NCI-H446 (cell line): ENCODE measurements at regions not wholly inside any gene's neighbourhood (a gene's known extent, or its start where the extent isn't known, plus 50 kb on each side); places are given as distances from the start of the nearest gene placed in this dataset.

Source experiments
- DNase-seq, 2 experiments: peaks; one replicate each; lab custom pipeline; 2025; lab: John Stamatoyannopoulos, UW

DNA sequence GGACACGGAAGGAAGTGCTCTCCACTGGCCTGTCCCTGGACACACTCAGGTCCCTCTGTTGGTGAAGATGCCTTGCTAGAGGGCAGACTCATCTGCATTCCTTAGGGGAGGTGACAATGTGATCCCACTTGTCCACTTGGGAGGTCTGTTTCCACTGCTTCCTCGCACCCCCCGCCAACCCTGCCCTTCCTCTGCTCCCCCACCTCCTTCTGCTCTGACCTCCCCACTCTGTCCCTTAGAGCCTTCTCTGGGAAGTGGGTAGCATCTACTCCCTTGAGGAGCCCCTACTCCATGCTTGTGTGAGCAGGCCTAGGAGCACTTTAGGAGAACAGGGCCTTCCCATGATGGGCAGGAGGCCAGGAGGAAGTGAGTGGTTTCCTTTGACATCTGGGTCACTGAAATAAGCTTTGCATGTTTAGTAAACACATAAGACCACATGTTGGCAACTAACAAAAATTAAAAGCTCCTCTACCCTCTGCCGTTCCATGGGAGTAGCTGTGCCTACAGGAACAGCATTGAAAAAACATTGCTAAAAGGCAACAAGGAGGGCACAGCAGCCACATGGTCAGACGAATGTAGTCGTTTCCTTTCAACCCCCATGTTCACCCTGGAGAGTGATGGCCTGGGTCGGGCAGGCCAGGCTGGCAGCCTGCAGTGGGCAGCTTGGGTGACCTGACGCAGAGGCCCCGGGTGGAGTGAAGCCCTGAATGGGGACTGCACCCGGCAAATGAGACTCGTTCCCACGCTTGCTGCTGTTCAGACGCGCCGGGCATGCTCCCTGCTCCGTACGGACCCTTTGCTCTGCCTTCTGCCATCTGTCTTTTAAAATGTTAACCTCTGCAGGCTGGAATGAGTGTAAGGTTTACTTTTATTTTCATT lies 634.0 kb downstream of the IRX1 start:
- no peak for DNase-seq

DNA sequence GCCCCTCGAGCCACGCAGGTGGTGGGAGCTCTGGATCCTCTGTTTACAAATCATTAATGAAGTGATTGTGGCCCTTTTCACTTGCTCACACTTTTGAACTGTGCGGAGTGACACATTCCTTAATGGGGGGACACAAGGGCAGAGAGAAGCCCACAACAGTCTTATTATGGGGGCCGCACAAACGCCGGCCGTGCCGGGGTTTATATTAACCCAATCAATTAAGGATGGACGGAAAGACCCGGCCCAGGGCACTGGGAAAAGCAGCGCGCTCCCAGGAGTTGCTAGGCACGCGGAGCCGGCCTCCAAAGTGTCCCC lies 634.8 kb downstream of the IRX1 start:
- DNase-seq = no peak

DNA sequence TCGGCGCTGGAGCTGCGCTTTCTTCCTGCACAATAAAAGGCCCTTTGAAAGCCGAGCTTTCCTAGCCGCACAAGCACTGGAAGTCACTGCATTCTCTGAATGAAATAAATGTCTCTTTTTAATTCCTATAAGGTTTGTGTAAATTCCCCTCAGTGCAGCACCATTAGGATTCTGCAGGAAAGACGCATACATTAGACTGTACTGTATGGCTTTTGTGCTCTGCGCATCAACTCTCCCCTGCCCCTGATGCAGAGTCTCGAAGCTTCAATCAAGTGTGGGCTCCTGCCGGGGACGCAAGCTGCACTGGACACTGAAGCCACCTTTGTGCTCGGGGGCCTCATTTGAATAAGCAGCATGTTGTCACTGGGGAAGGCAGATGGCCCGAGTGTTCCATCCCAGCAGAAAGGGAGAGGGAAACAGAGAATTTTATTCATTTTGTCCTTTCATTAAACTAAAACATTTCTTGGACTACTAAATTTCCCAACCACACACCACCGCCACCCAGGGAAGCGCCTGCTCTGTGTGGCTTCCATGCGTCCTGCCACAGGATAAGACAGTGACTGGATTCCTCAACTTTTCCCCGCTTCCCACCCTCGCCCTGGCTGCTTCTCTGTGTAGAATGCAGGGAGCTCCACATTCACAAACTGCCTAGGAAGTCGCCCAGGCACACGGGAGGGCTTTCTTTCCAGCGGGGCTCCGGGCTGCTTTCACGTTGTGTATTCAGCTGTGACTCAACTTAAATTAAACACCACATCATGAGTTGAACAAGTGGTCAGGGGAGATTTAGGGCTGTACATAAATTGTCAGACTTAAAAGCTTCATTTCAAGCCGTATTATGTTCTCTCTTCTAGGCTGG lies 635.4 kb downstream of the IRX1 start:
- DNase-seq = no peak

DNA sequence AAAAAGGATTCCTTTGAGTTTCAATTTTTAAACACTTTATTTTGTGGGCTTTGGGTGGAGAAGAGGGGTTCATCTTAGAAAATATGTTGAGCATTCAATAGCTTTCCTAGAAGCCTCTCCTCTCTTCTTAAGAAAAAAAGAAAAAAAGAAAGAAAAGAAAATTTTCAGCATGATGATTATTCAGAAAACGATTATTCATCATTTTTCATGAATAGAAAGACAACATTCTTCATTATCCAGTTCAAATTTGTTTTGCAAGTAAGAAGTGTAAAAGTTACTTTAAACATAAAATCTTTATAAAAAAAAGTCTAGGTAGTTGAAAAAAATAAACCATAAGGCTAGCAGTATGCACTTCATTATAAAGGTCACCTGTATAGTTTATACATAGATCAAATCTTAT lies 636.5 kb downstream of the IRX1 start:
- DNase-seq = no peak

GRCh38 chr5:4233671-4234070 lies 638.0 kb downstream of the IRX1 start:
- no peak for DNase-seq

DNA sequence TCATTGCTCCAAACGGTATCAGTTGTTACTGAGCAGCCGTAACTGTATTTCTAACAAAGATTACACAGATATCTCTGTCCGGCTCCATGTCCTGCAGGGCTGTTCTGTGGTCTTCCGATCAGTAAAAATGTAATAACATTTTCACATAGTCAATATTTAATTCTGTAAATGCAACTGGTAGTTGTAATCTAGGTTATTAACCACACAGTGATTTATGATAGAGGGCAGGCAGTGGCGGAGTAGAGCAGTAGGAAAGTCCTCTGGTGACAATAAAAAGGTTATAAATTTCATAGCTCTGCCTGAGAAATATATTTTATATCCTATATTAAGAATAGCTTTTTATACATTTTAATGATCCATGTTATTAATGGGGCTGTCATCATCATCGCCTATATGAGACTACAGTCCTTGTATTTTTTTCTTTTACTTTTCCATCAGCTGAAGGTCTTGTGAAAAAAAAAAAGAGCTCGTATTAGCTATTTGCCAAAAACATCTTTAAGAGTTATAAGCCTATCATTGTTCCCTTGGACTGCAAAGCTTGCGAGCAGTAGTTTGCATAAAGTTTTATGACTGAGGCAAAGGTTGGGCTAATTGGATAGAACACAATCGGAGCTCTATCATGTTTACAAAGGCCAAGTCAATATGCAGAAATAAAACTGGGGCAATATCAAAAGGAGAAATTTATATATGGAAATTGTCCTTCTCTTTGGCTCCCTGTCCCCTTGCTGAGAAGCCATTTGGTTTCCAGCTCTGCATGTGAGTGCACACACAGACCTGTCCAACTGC lies 648.0 kb downstream of the IRX1 start:
- no peak for DNase-seq

DNA sequence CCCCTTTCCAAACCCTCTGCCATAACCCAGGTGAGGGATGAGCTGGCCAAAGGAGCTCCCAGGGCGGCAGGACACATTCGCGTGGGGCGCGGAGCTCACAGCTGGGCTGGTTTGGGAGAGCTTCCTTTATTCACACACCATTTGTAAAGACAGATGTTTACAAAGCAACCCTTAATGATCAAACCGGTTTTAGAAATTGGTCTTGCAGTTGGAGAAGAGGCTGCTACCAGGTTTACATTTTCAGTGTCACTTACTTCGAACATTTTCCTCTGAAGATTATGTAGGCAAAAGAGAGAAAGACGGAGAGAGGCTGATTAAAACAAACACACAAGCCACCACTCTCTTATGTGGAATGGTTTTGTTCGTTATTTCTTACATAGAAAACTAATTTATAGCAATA lies 648.7 kb downstream of the IRX1 start:
- no peak for DNase-seq

DNA sequence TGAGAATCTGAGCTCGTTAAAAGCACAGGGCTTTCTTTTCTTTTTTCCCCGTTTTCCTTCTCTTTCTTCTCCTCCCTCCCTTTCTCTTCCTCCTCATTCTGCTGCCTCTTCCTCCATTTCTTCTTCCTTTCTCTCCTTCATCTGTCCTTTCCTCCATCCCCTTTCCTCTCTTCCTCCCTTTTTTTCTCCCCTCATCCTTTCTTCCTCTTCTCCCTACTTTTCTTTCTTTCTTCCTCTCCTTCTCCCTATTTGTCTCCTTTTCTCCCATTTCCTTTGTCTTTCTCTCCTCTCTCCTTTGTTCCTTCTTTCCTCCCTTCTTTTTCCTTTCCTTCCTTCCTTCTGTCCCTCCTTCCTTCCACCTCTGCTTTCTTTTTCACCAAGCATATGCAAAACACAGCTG lies 649.4 kb downstream of the IRX1 start:
- no peak for DNase-seq

GRCh38 chr5:4245511-4245910 lies 649.9 kb downstream of the IRX1 start:
- DNase-seq = no peak

DNA sequence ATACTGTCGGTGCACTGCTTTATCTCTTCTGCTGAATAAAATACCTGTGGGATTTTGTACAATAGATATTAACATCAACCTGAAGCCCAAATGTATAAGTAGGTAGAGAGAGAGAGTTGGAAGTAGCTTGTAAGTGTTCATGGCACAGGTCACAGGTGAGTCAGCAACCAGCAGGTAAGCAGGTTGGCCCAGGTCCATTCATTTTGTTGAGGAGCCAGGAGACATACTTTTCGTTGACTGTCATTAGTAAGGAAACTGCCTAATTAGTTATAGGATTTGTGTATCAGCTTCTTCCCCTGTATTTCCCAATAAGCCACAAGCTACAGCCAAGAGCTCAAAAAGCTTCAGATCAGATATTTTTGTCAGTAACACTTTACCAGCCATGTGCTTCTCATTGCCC lies 650.8 kb downstream of the IRX1 start:
- no peak for DNase-seq

DNA sequence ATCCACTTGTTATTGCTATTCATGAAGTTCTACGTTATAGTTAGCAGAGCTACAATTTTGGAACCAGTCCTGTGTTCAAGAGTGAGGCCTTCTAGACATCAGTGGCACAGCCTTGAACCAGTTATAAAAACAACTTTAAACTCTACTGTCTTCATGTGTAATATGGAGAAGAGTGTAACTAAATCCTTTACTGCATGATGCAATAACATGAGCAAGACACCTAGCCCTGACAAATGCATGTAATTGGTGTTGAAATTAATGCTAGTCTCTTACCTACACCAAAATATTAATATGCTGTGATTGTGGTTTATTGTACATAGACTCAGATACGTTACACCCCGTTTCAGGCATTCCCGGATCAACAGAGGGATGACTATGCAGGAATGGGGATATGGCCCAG lies 654.6 kb downstream of the IRX1 start:
- DNase-seq = no peak

DNA sequence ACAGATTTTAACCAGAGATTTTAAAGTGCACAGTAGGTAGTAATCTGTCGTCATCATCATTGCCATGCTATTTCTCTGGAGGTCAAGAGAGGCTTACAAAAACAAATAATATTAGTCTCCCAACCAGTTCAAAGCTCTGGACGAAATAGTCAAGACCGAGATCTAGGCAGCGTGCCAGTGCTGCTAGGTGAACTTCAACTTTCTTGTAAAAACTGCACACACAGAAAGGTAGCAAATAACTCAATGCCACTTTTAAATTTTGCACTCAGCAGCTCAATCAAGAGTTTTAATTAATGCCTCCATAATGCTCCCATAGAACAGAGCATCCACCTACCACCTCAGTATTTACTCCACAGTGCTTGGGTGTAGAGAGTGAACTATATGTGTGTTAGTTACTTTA lies 656.8 kb downstream of the IRX1 start:
- DNase-seq = no peak

GRCh38 chr5:4254736-4255135 lies 659.1 kb downstream of the IRX1 start:
- DNase-seq = no peak

DNA sequence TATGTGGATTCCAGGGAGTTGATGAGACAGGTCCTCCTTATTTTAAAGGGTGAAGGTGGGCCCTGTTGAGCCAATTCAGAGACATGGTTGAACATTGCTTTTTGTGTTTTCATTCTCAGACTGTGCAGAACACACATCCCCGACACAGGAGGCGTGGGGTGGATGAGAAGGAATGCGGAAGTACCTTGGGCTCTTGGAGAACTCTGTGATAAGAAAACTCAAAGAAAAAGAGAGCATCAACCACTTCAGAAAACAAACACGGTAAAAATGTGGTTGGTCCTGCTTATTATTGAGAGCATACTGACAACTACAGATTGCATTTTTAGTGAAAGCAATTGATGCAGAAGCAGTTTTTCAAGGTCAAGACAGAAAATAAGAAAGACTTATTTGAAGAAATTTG lies 659.8 kb downstream of the IRX1 start:
- no peak for DNase-seq

DNA sequence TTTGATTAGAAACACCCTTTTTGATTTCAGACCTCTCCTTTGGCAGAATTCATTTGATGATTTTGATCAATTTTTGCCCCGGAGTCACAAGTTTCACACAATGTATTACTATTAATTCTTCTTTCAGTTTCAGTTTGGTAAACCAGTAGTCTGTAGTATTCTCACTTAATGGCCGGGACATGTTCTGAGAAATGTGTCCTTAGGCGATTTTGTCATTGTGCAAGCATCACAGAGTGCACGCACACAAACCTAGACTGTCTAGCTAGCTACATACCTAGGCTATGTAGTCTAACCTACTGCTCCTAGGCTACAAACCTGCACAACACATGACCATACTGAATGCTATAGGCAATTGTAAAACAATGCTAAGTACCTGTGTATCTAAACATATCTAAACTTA lies 662.5 kb downstream of the IRX1 start:
- DNase-seq = no peak

- no peak for DNase-seq
Measured at GRCh38 chr5:4271193-4271592, 675.6 kb downstream of the IRX1 start.

DNA sequence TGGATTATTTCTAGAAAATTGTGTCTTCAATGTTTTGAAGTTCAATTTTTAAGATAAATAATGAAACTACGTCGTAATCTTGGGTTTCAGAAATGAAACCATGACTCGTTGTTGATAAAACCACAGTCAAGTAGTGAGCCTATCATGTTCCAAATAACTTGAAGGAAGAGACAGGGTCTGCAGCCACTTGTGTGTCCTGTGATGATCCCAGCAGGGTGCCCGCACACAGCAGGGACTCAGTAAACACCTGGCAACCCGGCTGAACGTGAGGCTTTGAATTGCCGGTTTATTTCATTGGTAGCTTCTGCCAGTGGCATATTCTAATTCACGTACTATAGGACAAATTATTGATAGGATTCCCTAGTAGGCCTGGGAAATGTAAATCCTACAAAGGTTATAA lies 679.6 kb downstream of the IRX1 start:
- no peak for DNase-seq

DNA sequence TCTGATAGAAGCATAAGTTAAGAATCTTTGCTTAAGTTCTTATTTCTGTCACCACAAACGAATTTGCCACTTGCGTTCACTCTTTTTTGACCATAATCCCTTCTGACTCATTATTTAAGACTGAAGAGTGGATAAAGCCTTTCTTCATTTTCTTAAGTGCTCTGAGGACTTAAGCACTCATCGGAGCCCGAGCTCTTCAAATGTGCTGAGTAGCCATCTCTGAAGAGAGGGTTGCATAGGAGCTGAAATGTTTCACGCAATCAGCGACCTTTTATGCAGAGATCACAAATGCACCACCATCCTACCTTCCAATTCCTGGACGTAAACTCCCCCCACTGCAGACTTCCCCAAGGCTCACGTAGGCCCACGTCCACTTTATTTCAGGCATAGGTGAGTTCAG lies 699.2 kb downstream of the IRX1 start:
- no peak for DNase-seq

- DNase-seq = no peak
Measured at GRCh38 chr5:4295663-4296339, 700.2 kb downstream of the IRX1 start.

DNA sequence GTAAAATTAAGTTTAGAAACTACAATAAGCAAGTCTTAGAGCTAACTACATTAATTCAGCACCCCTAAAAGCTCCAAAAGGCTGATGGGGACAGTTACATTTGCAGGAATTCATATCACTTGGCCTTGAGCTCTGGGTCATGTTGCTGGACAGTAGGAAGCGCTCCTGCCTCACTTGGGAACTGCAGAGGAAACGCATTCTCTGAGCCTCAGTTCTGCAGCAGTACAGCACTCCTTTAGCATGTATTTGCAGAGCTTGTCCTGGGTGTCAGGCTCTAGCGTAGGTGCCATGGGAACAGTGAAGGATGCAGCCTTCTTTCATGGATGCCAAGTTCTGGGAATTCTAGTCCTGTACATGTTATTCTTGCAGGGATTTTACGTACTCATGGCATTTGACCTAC lies 710.4 kb downstream of the IRX1 start:
- no peak for DNase-seq

- DNase-seq = no peak
Measured at GRCh38 chr5:4309026-4309425, 713.4 kb downstream of the IRX1 start.

DNA sequence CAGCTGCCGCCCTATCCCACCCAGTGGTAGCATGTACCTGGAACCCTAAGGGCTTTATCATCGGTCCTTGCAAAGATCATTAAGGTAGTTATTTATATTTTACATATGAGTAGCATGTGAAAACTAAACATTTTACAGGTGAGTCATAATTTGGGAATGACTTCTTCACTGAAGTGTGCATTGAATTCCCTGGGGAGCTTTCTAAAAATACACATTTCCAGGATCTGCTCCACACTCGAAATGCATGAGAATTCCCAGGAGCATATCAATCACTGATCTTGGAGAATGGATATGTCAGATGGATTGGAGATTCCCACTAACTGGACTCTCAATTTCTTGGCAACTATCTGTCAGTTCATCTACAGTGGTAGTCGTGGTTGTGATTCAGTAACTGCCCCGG lies 717.5 kb downstream of the IRX1 start:
- no peak for DNase-seq
